ENCODE measurements at regions not wholly inside any gene's neighbourhood (a gene's known extent, or its start where the extent isn't known, plus 50 kb on each side); places are given as distances from the start of the nearest gene placed in this dataset.

- DNase-seq (ENCODE audit: low spot score), result no peak
Measured at GRCh38 chr2:220491670-220492069, 864.2 kb downstream of the SLC4A3 start.

DNA sequence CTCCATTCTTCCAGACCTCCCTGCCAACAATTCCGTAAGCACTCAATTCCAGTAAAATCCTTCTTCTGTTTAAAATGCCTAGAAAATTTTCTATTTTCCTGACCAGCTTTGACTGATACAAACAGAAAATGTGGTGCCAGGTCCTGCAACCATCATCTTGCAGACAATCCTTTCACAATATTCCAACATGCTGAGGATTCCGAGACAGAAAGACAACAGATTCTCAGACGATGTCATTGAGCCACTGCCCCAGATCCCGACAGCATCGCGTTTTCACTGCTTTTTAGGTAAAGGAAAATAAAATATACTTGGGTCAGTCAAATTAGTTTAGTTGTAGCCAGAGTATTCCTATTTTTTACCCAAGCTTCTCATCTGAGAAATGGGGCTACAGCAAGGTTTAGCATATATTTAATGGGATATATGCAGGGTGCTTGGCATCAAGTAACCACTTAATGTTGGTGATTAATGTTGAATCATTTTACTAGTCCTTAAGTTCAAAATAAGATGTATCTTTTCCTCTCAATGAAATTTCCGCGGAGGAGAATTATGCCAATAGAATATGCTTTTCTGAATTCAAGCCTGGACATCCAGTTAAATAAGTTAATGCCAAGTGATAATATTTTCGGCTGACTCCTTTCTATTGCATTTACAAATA lies 866.6 kb downstream of the SLC4A3 start:
- DNase-seq (ENCODE audit: low spot score), result no peak

- DNase-seq (ENCODE audit: low spot score), result no peak
Measured at GRCh38 chr2:220496513-220496912, 869.1 kb downstream of the SLC4A3 start.

DNA sequence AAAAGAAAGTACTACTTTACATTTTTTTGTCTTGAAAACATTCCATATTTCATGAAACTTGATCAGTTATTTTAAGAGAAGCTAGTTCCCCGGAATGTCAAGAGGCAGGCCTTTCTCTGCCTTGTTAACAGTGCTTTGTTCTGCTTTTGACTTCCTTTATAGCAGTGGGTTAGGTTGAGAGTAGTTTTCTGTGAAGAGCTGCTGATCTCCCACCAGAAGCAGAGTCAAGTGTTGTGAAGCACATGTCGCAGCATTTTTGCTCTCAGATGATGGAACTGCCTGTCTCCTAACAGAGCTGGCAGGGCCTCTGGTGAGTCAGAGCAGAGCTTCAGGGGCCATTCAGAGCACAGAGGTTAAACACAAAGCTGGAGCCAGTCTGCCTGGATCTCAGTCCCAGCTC lies 871.8 kb downstream of the SLC4A3 start:
- DNase-seq (ENCODE audit: low spot score), result no peak

DNA sequence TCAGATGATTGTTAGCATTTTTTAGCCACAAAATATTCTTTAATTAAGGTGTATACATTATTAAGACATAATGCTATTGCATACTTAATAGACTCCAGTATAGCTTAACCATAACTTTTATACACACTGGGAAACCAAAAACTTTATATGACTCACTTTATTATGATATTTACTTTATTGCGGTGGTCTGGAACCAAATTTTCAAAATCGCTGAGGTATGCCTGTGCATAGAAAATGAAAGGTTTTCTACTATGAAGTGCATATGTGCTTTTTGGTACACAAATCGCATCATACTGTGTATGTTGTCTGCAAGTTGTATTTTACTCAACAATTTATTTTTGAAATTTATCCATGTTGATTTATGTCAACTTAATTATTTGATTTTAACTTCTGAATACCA lies 875.1 kb downstream of the SLC4A3 start:
- DNase-seq (ENCODE audit: low spot score), result no peak

DNA sequence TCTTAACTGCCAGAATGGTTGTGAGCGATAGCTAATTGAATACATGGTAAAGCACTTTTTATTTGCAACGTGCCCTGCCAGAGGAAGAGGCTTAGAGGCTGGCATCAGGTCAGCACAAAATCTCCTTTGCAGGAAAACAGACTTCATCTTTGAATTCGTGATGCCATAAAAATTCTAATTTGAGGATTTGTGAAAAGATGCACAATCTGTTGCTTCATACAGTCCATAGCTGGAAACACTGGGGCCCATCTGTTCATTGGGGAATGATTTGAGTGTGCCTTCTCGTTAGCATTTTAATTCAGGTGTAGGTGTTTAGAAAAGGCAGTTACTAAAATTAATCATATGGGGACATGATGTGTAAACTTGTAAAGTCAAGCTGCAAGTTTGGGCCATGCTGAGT lies 876.0 kb downstream of the SLC4A3 start:
- DNase-seq (ENCODE audit: low spot score), result no peak

GRCh38 chr2:220504938-220505503 lies 877.6 kb downstream of the SLC4A3 start:
- DNase-seq (ENCODE audit: low spot score), result no peak

DNA sequence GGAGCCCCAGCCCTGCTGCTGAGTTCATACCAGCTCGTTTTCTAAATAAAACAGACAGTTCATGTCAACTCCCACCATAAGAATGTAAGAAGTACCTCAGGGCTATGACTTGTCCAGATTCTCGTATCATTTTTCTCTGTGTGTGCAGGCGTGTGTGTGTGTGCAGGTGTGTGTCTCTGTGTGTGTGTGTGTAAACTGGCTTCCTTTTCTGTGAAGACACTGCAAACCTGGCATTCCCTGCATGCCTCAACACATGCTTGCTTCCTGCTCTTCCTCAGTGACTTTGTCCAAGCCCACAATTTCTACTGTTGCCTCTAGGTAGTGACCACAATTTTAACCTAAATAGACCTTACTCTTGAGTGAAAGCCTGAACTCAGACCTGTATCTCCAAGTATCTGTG lies 879.0 kb downstream of the SLC4A3 start:
- DNase-seq (ENCODE audit: low spot score), result no peak

DNA sequence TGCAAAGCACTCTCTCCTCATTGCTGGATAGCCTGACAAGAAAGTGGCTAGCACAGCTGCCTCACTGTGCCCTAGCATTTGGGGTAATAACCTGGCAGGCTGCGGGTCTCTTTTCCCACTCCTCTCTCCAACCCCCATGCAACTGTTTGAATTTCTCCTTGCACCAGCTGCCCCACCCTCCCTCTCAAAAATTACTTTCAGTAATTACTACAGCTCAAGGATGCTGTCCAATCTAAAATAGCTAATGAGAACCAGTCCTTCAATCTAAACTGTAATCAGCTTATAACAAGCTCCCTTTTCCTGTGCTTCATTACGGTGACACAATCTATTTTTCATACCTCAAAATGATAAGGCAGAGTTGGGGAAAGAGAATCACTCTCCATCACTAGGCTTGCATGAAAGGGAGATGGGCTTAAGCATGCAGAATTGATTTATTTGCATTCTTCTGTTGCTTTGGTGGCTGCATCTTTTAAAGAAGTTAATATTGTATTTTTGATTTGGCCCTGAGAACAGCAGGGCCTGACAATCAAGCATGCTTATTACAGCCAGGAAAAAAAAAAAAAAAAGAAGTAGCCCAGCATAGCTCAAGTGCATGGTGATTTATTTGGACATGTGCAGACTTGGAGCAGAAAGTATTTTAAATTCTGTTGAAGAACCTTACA lies 881.8 kb downstream of the SLC4A3 start:
- DNase-seq (ENCODE audit: low spot score), result no peak

GRCh38 chr2:220509966-220510365 lies 882.5 kb downstream of the SLC4A3 start:
- no peak for DNase-seq (ENCODE audit: low spot score)

- no peak for DNase-seq (ENCODE audit: low spot score)
Measured at GRCh38 chr2:220510668-220511067, 883.2 kb downstream of the SLC4A3 start.

DNA sequence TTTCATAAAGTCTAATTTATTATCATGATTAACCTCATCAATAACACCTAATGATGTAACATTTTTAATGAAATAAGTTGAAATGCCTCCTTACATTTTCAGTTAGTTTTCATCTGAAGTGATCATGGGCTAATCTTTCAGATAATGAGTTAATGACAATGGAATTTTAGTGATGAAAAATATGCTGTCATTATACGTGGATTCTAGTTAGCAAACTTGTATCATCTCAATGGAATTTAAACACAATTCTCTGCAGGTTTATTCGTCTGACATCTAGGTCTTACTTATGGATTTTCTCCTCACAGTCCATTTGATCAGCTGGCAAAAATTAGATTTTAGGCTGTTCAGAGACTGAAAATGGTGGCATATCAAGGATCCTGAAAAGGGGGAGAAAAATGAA lies 885.0 kb downstream of the SLC4A3 start:
- no peak for DNase-seq (ENCODE audit: low spot score)

DNA sequence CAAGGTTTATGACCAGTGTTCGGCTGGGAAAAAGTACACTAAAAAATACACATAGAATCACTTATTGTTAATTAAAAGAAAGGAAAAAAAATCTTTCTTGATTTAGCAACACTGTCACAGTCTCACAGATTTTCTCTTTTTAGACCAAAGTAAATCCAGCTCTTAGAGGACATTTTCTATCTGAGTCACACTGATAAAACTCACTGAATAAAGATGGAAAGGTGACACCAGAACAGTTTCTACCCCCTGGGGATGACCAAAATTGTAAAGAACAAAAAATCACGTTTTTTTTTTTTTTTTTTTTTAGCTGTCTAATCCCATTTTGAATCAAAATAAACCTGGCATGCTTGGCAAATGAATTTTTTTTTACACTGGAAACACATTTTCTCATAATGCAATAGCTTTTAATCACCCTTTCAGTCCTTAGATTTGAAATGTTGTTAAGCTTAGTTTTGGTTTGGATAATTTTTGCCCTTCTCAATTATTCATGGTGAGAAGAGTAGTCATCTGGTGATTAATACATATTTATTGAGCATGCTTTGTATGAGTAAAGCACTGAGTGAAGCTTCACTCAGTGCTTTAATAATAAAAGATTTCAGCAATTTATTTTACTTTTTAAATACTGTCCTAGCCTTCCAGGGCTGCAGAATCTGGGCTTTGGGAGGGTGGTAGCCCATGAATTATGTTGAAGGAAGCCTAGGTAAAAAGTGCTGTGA lies 886.3 kb downstream of the SLC4A3 start:
- no peak for DNase-seq (ENCODE audit: low spot score)

- no peak for DNase-seq (ENCODE audit: low spot score)
Measured at GRCh38 chr2:220521551-220521950, 894.1 kb downstream of the SLC4A3 start.

DNA sequence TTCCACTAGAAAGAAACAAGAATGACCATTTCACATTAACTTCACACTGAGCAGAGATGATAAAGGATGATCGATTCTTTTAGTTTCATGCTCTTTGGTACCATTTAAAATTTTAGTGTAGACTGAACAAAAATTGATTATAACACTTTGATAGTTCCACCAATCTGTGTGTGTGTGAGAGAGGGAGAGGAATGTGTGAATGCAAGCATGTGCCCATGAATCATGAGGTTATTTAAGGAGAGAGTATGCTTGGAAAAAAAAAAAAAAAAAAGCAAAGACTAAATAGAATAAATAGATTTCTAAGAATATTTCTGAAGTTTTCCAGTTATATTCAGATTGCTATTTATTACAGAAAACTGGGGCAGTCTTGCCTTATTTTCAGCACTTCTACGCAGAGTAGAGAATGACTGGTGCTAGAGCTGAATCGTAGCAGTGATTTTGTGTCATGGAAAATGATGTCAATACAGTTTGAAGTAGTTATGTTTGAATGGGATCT lies 900.8 kb downstream of the SLC4A3 start:
- no peak for DNase-seq (ENCODE audit: low spot score)

DNA sequence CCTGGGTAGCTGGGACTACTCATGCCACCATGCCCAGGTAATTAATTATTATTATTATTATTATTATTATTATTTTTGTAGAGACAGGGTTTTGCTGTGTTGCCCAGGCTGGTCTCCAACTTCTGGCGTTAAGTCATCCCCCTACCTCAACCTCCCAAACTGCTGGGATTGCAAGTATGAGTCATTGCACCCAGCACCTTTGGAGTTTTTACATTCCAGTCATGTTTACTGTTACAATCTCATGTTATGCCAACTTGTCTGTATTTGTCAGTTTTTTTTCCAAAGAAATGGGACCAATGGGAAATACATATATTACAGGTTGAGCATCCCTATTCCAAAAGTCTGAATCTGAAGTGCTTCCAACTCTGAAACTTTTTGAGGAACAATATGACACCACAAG lies 903.8 kb downstream of the SLC4A3 start:
- no peak for DNase-seq (ENCODE audit: low spot score)

- DNase-seq (ENCODE audit: low spot score), result no peak
Measured at GRCh38 chr2:220533485-220533884, 906.1 kb downstream of the SLC4A3 start.

GRCh38 chr2:220539481-220539880 lies 912.1 kb downstream of the SLC4A3 start:
- no peak for DNase-seq (ENCODE audit: low spot score)

- no peak for DNase-seq (ENCODE audit: low spot score)
Measured at GRCh38 chr2:220544049-220544448, 916.6 kb downstream of the SLC4A3 start.

DNA sequence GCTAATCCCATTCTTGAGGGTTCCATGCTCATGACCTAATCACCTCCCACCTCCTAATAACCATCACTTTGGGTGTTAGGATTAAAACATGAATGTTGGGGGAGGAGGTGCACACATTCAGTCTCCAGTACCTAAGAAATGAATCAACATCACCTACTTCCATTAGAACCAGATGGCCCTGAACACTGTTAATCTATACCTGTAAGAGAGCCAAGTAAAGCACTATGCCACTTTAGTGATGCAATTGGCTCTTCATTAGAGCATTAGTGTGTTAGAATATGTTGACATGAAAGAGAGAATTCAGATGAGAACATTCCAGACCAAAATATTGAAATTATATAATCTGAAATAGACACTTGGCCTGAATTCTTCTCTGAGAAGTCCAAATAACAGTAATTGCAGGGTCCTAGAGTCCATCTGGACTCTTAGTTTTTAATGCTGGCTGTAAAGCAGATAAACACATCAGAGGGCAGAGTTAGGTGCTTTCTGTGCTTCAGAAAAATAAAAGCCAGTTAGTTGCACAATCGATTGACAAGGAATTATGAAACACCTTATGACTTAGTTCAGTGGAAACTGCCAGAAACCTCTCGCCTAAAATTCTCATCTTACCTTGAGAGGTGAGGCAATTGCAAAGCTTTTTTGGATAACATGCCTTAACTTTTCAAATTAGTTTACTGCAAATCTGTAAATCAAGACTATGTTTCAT lies 923.7 kb downstream of the SLC4A3 start:
- DNase-seq (ENCODE audit: low spot score), result no peak

GRCh38 chr2:220552790-220553535 lies 925.5 kb downstream of the SLC4A3 start:
- DNase-seq (ENCODE audit: low spot score), result no peak

Measured in CD4-positive, alpha-beta T cell treated with Interleukin-6 at 100 ng/mL for 8 hours (primary cell).